ENCODE measurements at regions not wholly inside any gene's neighbourhood (a gene's known extent, or its start where the extent isn't known, plus 50 kb on each side); places are given as distances from the start of the nearest gene placed in this dataset.

DNA sequence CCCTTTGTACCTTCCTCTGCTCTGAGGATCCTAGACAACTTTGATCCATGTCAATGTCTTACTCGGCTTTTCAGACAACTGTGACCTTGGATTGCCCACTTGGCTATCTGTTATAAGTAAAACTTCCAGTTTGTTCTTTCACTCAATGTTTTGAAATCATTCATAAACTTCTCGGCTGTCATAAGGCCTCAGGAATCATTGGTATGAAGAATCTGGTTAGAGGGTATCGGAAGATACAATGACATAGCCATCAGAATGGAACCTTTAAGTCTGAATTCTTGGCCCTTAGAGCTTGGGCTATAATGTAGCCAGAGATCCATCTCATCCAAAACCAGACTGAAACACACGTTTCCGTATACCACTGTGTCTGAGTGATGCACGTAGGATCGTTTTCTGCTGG, 59.0 kb upstream of the WDR1 start:
- no peak overlapping the region for H3K4me3 ChIP-seq (ENCODE audit: insufficient read depth, low read depth, low read length)
- no peaks in the 10 kb centered on the region for H3K36me3 ChIP-seq (replicated peaks; ENCODE audit: control insufficient read depth, insufficient read depth, low read length)
- H3K27me3 ChIP-seq (ENCODE audit: control insufficient read depth, insufficient read depth, low read length): no peaks in the 10 kb centered on the region
- DNase-seq: no peak

DNA sequence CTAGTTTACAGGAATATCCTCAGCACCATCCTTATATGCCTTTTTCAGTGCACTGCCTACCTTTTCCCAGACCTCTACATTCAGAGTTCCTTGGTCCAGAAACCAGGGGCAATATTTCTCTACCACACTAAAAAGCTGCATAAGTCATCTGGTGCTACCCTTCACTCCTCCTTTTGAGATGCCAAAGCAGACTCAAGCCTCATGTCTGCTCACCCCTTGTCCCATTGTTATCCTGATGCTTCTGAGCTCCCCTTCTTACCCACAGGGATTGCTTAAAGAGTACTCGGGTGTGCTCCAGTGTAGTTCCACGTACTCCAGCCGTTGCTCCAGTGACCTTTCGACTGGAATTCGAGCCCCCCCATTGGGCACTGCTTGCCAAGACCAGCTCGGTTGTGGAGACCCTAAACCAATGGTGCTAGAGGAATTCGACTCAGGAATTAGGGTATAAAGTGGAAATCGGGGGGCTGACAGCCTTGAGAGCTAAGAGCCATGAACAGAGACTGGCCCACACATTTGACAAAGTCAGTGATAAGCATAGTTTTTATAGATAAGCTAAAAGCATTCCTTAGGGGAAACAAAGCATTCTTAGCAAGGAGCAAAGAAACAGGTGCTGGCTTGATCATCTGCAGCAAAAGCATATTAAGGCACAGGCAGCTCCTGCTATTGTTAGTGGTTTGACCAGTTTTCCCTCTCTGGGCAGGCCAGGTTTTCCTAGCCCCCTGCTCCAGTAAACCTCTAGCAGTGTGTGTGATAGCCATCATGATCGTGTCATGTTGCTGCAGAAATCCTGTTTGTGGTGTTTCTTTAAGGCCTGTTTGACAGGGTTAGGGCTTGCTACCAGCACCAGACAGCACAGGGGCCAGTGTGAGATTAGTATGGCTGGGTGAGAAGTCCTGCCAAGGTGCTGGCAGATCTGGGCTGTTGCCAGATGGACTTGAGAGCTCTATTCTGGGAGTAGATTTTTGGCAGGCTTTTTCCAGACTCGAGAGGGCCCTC, 57.5 kb upstream of the WDR1 start:
- H3K4me3 ChIP-seq (ENCODE audit: insufficient read depth, low read depth, low read length): no peak overlapping the region
- no peaks in the 10 kb centered on the region for H3K27me3 ChIP-seq (ENCODE audit: control insufficient read depth, insufficient read depth, low read length)
- no peak for DNase-seq
- H3K36me3 ChIP-seq (replicated peaks; ENCODE audit: control insufficient read depth, insufficient read depth, low read length): no peaks in the 10 kb centered on the region

GRCh38 chr4:10173037-10173753, 56.6 kb upstream of the WDR1 start:
- no peaks in the 10 kb centered on the region for H3K36me3 ChIP-seq (replicated peaks; ENCODE audit: control insufficient read depth, insufficient read depth, low read length)
- no peak for DNase-seq
- no peak overlapping the region for H3K4me3 ChIP-seq (ENCODE audit: insufficient read depth, low read depth, low read length)
- H3K27me3 ChIP-seq (ENCODE audit: control insufficient read depth, insufficient read depth, low read length): no peaks in the 10 kb centered on the region

GRCh38 chr4:10172278-10172921, 55.8 kb upstream of the WDR1 start:
- H3K4me3 ChIP-seq (ENCODE audit: insufficient read depth, low read depth, low read length): no peak overlapping the region
- H3K27me3 ChIP-seq (ENCODE audit: control insufficient read depth, insufficient read depth, low read length): no peaks in the 10 kb centered on the region
- no peak for DNase-seq
- no peaks in the 10 kb centered on the region for H3K36me3 ChIP-seq (replicated peaks; ENCODE audit: control insufficient read depth, insufficient read depth, low read length)

DNA sequence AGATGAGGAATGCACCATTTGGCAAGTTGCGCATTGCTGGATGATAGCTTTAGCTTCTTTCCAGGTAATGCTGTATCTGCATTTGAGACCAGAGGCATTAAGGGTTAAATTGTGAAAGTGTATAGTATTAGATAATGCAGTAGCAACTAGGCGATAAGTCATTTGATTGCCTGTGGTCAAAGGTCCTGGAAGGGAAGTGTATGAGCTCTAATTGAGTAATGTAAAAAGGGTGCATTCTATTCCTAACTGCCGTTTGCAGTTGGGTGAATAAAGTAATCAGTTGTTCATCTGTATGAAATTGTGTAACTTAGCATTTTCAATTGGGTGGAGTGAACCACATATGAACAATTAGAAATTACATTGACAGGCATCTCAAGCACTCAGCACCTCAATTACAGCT, 54.5 kb upstream of the WDR1 start:
- no peak for DNase-seq
- no peaks in the 10 kb centered on the region for H3K27me3 ChIP-seq (ENCODE audit: control insufficient read depth, insufficient read depth, low read length)
- H3K36me3 ChIP-seq (replicated peaks; ENCODE audit: control insufficient read depth, insufficient read depth, low read length): no peaks in the 10 kb centered on the region
- H3K4me3 ChIP-seq (ENCODE audit: insufficient read depth, low read depth, low read length): no peak overlapping the region

- Histone ChIP-seq H3K27me3 (ENCODE audit: control insufficient read depth, insufficient read depth, low read length) (no peaks in the 10 kb centered on the region), H3K4me3 (ENCODE audit: insufficient read depth, low read depth, low read length) (no peak overlapping the region), H3K36me3 (replicated peaks; ENCODE audit: control insufficient read depth, insufficient read depth, low read length) (no peaks in the 10 kb centered on the region)
- DNase-seq: no peak
Measured at GRCh38 chr4:10169839-10170387, 53.3 kb upstream of the WDR1 start.

GRCh38 chr4:10168151-10168550, 51.6 kb upstream of the WDR1 start:
- Histone ChIP-seq H3K36me3 (replicated peaks; ENCODE audit: control insufficient read depth, insufficient read depth, low read length) (no peaks in the 10 kb centered on the region), H3K27me3 (ENCODE audit: control insufficient read depth, insufficient read depth, low read length) (no peaks in the 10 kb centered on the region), H3K4me3 (ENCODE audit: insufficient read depth, low read depth, low read length) (no peak overlapping the region)
- DNase-seq: no peak

GRCh38 chr4:10167201-10167600, 50.6 kb upstream of the WDR1 start:
- Histone ChIP-seq H3K27me3 (ENCODE audit: control insufficient read depth, insufficient read depth, low read length) (no peaks in the 10 kb centered on the region), H3K36me3 (replicated peaks; ENCODE audit: control insufficient read depth, insufficient read depth, low read length) (no peaks in the 10 kb centered on the region), H3K4me3 (ENCODE audit: insufficient read depth, low read depth, low read length) (no peak overlapping the region)
- DNase-seq: no peak

Measured in H7 (cell line).